ENCODE measurements at regions not wholly inside any gene's neighbourhood (a gene's known extent, or its start where the extent isn't known, plus 50 kb on each side); places are given as distances from the start of the nearest gene placed in this dataset.
A peak's percentile ranks its signal among the peaks of the same experiment; 100 is the strongest.

GRCh38 chr6:163962627-163963117, 548.2 kb downstream of the QKI start:
- no peak for ATAC-seq (replicated peaks)
- Mint-ChIP-seq H3K27me3 (peaks cover 4% of the 10 kb centered on the region), H3K4me1 (no peaks in the 10 kb centered on the region), H3K4me3 (no peak overlapping the region), H3K36me3 (ENCODE audit: low read depth) (no peaks in the 10 kb centered on the region), H3K9me3 (no peaks in the 10 kb centered on the region), H3K27ac (no peak overlapping the region)

- H3K36me3 Mint-ChIP-seq (ENCODE audit: low read depth) = no peaks in the 10 kb centered on the region
- H3K4me3 Mint-ChIP-seq = no peak overlapping the region
- H3K27me3 Mint-ChIP-seq = peaks cover 6% of the 10 kb centered on the region
- no peak overlapping the region for H3K27ac Mint-ChIP-seq
- H3K4me1 Mint-ChIP-seq = no peaks in the 10 kb centered on the region
- no peaks in the 10 kb centered on the region for H3K9me3 Mint-ChIP-seq
- ATAC-seq (replicated peaks) = no peak
Observed at GRCh38 chr6:163960128-163960527, 545.6 kb downstream of the QKI start.

- Mint-ChIP-seq H3K4me1 (no peaks in the 10 kb centered on the region), H3K27me3 (peaks cover 19% of the 10 kb centered on the region), H3K9me3 (no peaks in the 10 kb centered on the region), H3K4me3 (no peak overlapping the region), H3K36me3 (ENCODE audit: low read depth) (no peaks in the 10 kb centered on the region), H3K27ac (no peak overlapping the region)
- ATAC-seq (replicated peaks) = no peak
Observed at GRCh38 chr6:163958646-163959045, 544.1 kb downstream of the QKI start.

GRCh38 chr6:163956571-163957407, 542.3 kb downstream of the QKI start:
- ATAC-seq (replicated peaks) = peak; percentile 76
- Mint-ChIP-seq H3K4me3 (no peak overlapping the region), H3K36me3 (ENCODE audit: low read depth) (no peaks in the 10 kb centered on the region), H3K27ac (no peak overlapping the region), H3K4me1 (no peaks in the 10 kb centered on the region), H3K9me3 (no peaks in the 10 kb centered on the region), H3K27me3 (peaks cover 30% of the 10 kb centered on the region)

GRCh38 chr6:163955756-163956155, 541.2 kb downstream of the QKI start:
- Mint-ChIP-seq H3K27me3 (peaks cover 36% of the 10 kb centered on the region), H3K36me3 (ENCODE audit: low read depth) (no peaks in the 10 kb centered on the region), H3K27ac (no peak overlapping the region), H3K4me1 (no peaks in the 10 kb centered on the region), H3K4me3 (no peak overlapping the region), H3K9me3 (no peaks in the 10 kb centered on the region)
- no peak for ATAC-seq (replicated peaks)

GRCh38 chr6:163955096-163955495, 540.6 kb downstream of the QKI start:
- Mint-ChIP-seq H3K4me1 (no peaks in the 10 kb centered on the region), H3K4me3 (no peak overlapping the region), H3K36me3 (ENCODE audit: low read depth) (no peaks in the 10 kb centered on the region), H3K27ac (no peak overlapping the region), H3K27me3 (peaks cover 36% of the 10 kb centered on the region), H3K9me3 (no peaks in the 10 kb centered on the region)
- no peak for ATAC-seq (replicated peaks)

GRCh38 chr6:163954088-163954775, 539.7 kb downstream of the QKI start:
- Mint-ChIP-seq H3K27me3 (peaks cover 36% of the 10 kb centered on the region), H3K4me1 (no peaks in the 10 kb centered on the region), H3K9me3 (no peaks in the 10 kb centered on the region), H3K36me3 (ENCODE audit: low read depth) (no peaks in the 10 kb centered on the region), H3K4me3 (no peak overlapping the region), H3K27ac (no peak overlapping the region)
- no peak for ATAC-seq (replicated peaks)

- Mint-ChIP-seq H3K4me1 (no peaks in the 10 kb centered on the region), H3K27ac (no peak overlapping the region), H3K36me3 (ENCODE audit: low read depth) (no peaks in the 10 kb centered on the region), H3K27me3 (peaks cover 44% of the 10 kb centered on the region), H3K9me3 (no peaks in the 10 kb centered on the region), H3K4me3 (no peak overlapping the region)
- no peak for ATAC-seq (replicated peaks)
Observed at GRCh38 chr6:163952005-163952404, 537.5 kb downstream of the QKI start.

GRCh38 chr6:163951326-163951725, 536.8 kb downstream of the QKI start:
- Mint-ChIP-seq H3K27ac (no peak overlapping the region), H3K4me1 (no peaks in the 10 kb centered on the region), H3K9me3 (no peaks in the 10 kb centered on the region), H3K36me3 (ENCODE audit: low read depth) (no peaks in the 10 kb centered on the region), H3K27me3 (peaks cover 44% of the 10 kb centered on the region), H3K4me3 (no peak overlapping the region)
- no peak for ATAC-seq (replicated peaks)

- no peak overlapping the region for H3K4me3 Mint-ChIP-seq
- no peaks in the 10 kb centered on the region for H3K4me1 Mint-ChIP-seq
- peaks cover 42% of the 10 kb centered on the region for H3K27me3 Mint-ChIP-seq
- no peaks in the 10 kb centered on the region for H3K9me3 Mint-ChIP-seq
- ATAC-seq (replicated peaks) = no peak
- H3K36me3 Mint-ChIP-seq (ENCODE audit: low read depth) = no peaks in the 10 kb centered on the region
- no peak overlapping the region for H3K27ac Mint-ChIP-seq
Observed at GRCh38 chr6:163950159-163950558, 535.6 kb downstream of the QKI start.

GRCh38 chr6:163949431-163949830, 534.9 kb downstream of the QKI start:
- ATAC-seq (replicated peaks) = no peak
- Mint-ChIP-seq H3K27me3 (peaks cover 41% of the 10 kb centered on the region), H3K27ac (no peak overlapping the region), H3K36me3 (ENCODE audit: low read depth) (no peaks in the 10 kb centered on the region), H3K4me3 (no peak overlapping the region), H3K9me3 (no peaks in the 10 kb centered on the region), H3K4me1 (no peaks in the 10 kb centered on the region)

- Mint-ChIP-seq H3K9me3 (no peaks in the 10 kb centered on the region), H3K36me3 (ENCODE audit: low read depth) (no peaks in the 10 kb centered on the region), H3K4me1 (no peaks in the 10 kb centered on the region), H3K4me3 (no peak overlapping the region), H3K27ac (no peak overlapping the region), H3K27me3 (peaks cover 35% of the 10 kb centered on the region)
- ATAC-seq (replicated peaks) = no peak
Observed at GRCh38 chr6:163948250-163948649, 533.7 kb downstream of the QKI start.

- H3K9me3 Mint-ChIP-seq = no peaks in the 10 kb centered on the region
- no peaks in the 10 kb centered on the region for H3K36me3 Mint-ChIP-seq (ENCODE audit: low read depth)
- H3K4me3 Mint-ChIP-seq = no peak overlapping the region
- no peak overlapping the region for H3K27ac Mint-ChIP-seq
- ATAC-seq (replicated peaks) = no peak
- peaks cover 38% of the 10 kb centered on the region for H3K27me3 Mint-ChIP-seq
- H3K4me1 Mint-ChIP-seq = no peaks in the 10 kb centered on the region
Observed at GRCh38 chr6:163947276-163947675, 532.8 kb downstream of the QKI start.

GRCh38 chr6:163946437-163946836, 531.9 kb downstream of the QKI start:
- ATAC-seq (replicated peaks) = no peak
- H3K4me3 Mint-ChIP-seq = no peak overlapping the region
- no peaks in the 10 kb centered on the region for H3K36me3 Mint-ChIP-seq (ENCODE audit: low read depth)
- peaks cover 42% of the 10 kb centered on the region for H3K27me3 Mint-ChIP-seq
- no peak overlapping the region for H3K27ac Mint-ChIP-seq
- no peaks in the 10 kb centered on the region for H3K9me3 Mint-ChIP-seq
- no peaks in the 10 kb centered on the region for H3K4me1 Mint-ChIP-seq

- Mint-ChIP-seq H3K36me3 (ENCODE audit: low read depth) (no peaks in the 10 kb centered on the region), H3K27ac (no peak overlapping the region), H3K9me3 (no peaks in the 10 kb centered on the region), H3K4me3 (no peak overlapping the region), H3K4me1 (no peaks in the 10 kb centered on the region), H3K27me3 (peaks cover 42% of the 10 kb centered on the region)
- ATAC-seq (replicated peaks) = no peak
Observed at GRCh38 chr6:163945808-163946207, 531.3 kb downstream of the QKI start.
